ENCODE measurements at regions not wholly inside any gene's neighbourhood (a gene's known extent, or its start where the extent isn't known, plus 50 kb on each side); places are given as distances from the start of the nearest gene placed in this dataset.
A peak's percentile ranks its signal among the peaks of the same experiment; 100 is the strongest.

DNA sequence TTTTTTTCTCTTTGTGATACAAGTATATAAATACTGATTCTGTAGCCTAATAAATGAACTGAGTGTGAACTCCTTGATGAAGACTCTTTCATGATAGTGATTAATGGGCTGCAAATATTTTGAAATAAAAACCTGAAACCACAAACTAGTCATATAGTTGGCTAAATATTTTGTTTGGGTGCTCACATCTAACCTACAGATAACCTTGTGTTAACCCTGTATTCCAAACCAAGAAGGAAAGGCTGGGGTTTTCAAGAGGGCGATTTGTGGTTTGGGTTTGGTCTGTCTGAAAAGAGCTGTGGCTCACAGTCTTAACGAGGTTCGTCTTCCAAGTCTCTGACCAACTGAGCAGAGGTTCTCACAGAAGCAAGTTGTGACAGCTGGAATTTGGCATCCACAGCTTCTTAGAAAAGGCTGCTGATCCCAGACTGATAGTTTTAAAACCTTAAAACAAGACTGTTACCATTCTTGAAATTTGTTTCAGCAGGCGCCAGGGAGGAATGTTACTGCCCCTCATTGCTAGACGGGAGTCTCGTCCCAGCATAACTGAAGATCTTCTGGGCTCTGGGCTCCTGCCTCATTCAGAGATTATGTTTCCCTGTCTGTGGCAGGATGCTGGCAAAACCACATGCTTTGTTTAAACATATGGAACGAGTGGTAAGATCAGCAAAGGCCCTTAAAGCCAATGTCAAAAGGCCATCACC lies 736.4 kb upstream of the MARCKS start:
- Histone ChIP-seq H3K27me3 (ENCODE audit: insufficient read depth, poor library complexity, severe bottlenecking) (no peaks in the 10 kb centered on the region), H3K27ac (replicated peaks) (no peak overlapping the region), H3K4me3 (replicated peaks; ENCODE audit: insufficient read depth, low read length) (no peak overlapping the region)
- peak; percentile 1 to 24 for DNase-seq (ENCODE audit: low read depth in 1 of 2, low spot score in 1 of 2)
- TF ChIP-seq POLR2AphosphoS5 (IDR thresholded peaks at IDR 0.05; ENCODE audit: low read depth) (no peak), REST (IDR thresholded peaks at IDR 0.05; ENCODE audit: insufficient replicate concordance, low read depth) (no peak), SPI1 (IDR thresholded peaks at IDR 0.05; ENCODE audit: borderline replicate concordance, low read depth) (no peak), CTCF (IDR thresholded peaks at IDR 0.05; ENCODE audit: insufficient read depth, low read length) (no peak), GABPA (IDR thresholded peaks at IDR 0.05; ENCODE audit: low read depth) (no peak)

GRCh38 chr6:113121571-113121970 lies 735.6 kb upstream of the MARCKS start:
- DNase-seq (ENCODE audit: low read depth in 1 of 2, low spot score in 1 of 2) = no peak
- Histone ChIP-seq H3K27me3 (ENCODE audit: insufficient read depth, poor library complexity, severe bottlenecking) (no peaks in the 10 kb centered on the region), H3K4me3 (replicated peaks; ENCODE audit: insufficient read depth, low read length) (no peak overlapping the region), H3K27ac (replicated peaks) (no peak overlapping the region)
- no peak for TF ChIP-seq GABPA (IDR thresholded peaks at IDR 0.05; ENCODE audit: low read depth)
- TF ChIP-seq CTCF (IDR thresholded peaks at IDR 0.05; ENCODE audit: insufficient read depth, low read length) = no peak
- no peak for TF ChIP-seq REST (IDR thresholded peaks at IDR 0.05; ENCODE audit: insufficient replicate concordance, low read depth)

DNA sequence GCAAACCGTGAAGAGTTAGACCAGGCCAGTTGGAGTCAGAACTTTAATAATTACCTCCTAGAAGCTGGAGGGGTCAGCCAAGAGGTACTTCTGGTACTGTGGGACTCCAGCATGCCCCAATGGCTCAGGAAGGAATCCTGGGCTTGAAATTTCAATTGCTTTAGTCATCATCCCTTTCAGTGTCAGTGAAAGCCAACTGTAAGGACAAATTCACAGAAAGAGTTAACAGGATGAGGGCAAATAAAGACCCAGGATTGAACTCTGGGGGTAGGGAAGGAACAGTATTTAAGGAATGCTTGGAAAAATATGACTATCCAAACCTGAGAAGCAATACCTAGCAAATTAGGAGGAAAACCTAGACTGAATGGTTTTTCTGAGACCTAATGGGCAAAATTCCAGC lies 735.1 kb upstream of the MARCKS start:
- no peaks in the 10 kb centered on the region for H3K27me3 ChIP-seq (ENCODE audit: insufficient read depth, poor library complexity, severe bottlenecking)
- no peak overlapping the region for H3K27ac ChIP-seq (replicated peaks)
- no peak overlapping the region for H3K4me3 ChIP-seq (replicated peaks; ENCODE audit: insufficient read depth, low read length)
- DNase-seq (ENCODE audit: low read depth in 1 of 2, low spot score in 1 of 2) = no peak
- no peak for TF ChIP-seq REST (IDR thresholded peaks at IDR 0.05; ENCODE audit: insufficient replicate concordance, low read depth)
- no peak for TF ChIP-seq SPI1 (IDR thresholded peaks at IDR 0.05; ENCODE audit: borderline replicate concordance, low read depth)
- TF ChIP-seq POLR2AphosphoS5 (IDR thresholded peaks at IDR 0.05; ENCODE audit: low read depth) = no peak
- TF ChIP-seq CTCF (IDR thresholded peaks at IDR 0.05; ENCODE audit: insufficient read depth, low read length) = no peak
- no peak for TF ChIP-seq GABPA (IDR thresholded peaks at IDR 0.05; ENCODE audit: low read depth)
